Ovary (tissue), 7 donors: ENCODE measurements at regions not wholly inside any gene's neighbourhood (a gene's known extent, or its start where the extent isn't known, plus 50 kb on each side); places are given as distances from the start of the nearest gene placed in this dataset.

Experiments used
- DNase-seq, 5 donors: peaks; one replicate each; pipeline ENCODE4 v3.0.0-alpha.2; 2019 to 2020
- H3K27ac ChIP-seq, 2 donors: fragments of 200-600 bp; one replicate each; pipeline versions ENCODE4 v1.5.1 to v1.8.0; 2019 to 2022
- H3K27me3 ChIP-seq: fragments of 200-600 bp; one replicate; pipeline ENCODE4 v1.8.0; 2022
- H3K36me3 ChIP-seq: fragments of 200-600 bp; sonication (generic); one replicate; pipeline ENCODE4 v1.5.1; 2019
- H3K4me1 ChIP-seq: one replicate; pipeline ENCODE4 v1.8.1; 2013; ENCODE audit warnings: mild to moderate bottlenecking, moderate library complexity; ENCODE audit not compliant: insufficient read depth
- H3K4me3 ChIP-seq: fragments of 200-600 bp; sonication (generic); one replicate; pipeline ENCODE4 v1.5.1; 2017
- H3K9me3 ChIP-seq, 2 donors: fragments of 200-600 bp in 1 of 2; sonication (generic) in 1 of 2; one replicate each; pipeline versions ENCODE4 v1.5.1 to v1.8.1; 2013 to 2019; ENCODE audit warnings: mild to moderate bottlenecking in 1 of 2, moderate library complexity in 1 of 2
- CTCF ChIP-seq, 3 donors: fragments of 450-650 bp in 2 of 3; fragments of 200-600 bp in 1 of 3; IDR thresholded peaks; one replicate each; pipeline versions ENCODE4 v1.5.1 to v1.8.0; 2016 to 2022; ENCODE audit warnings: antibody characterized with exemption in 3 of 3, mild to moderate bottlenecking in 1 of 3
- EP300 ChIP-seq: sonication (generic); formaldehyde crosslinking; IDR thresholded peaks from one replicate; pipeline ENCODE4 v1.6.1; 2017; ENCODE audit warnings: antibody characterized with exemption
- POLR2A ChIP-seq: fragments of 450-650 bp; IDR thresholded peaks from one replicate; pipeline ENCODE4 v1.6.1; 2017; ENCODE audit warnings: antibody characterized with exemption, mild to moderate bottlenecking, moderate library complexity
- WGBS, 3 donors: extraction: QIAGEN DNeasy Blood & Tissue Kit in 1 of 3; methylation state at CpG; one replicate each; pipeline versions ENCODE4 v1.1.5 to v1.1.7; 2013 to 2017; 5-methylcytosine and 5-hydroxymethylcytosine counted together
- intact Hi-C, 4 donors: fragments of 100-400 bp; cut with DNase I; formaldehyde crosslinking; loops; one replicate each; pipeline versions ENCODE4 v1.11.0 to v1.15.1; 2022 to 2023
- donor health status: DM: no; HTN: no; CAD: no; lungs with moderate emphysema.
- donor health status: DM: no; HTN: no; CAD: no.
- donor health status: Bipolar disorder and iron deficiency.
- donor health status: DM: no; HTN: no; CAD: no.
- donor health status: DM: yes; HTN: yes; CAD: no.

- H3K36me3 ChIP-seq, result no peaks in the 10 kb centered on the region
- H3K9me3 ChIP-seq, result no peaks in the 10 kb centered on the region
- H3K27me3 ChIP-seq, result no peaks in the 10 kb centered on the region
- DNase-seq, result no peak
- no peaks in the 10 kb centered on the region for H3K4me1 ChIP-seq
- intact Hi-C loops, result no loop called here
- no peak overlapping the region for H3K4me3 ChIP-seq
- no peak for TF ChIP-seq POLR2A
- TF ChIP-seq CTCF (IDR thresholded peaks at IDR 0.05), result no peak
- TF ChIP-seq EP300, result no peak
- no peak overlapping the region for H3K27ac ChIP-seq
Observed at GRCh38 chr6:163739408-163739725, 324.8 kb downstream of the QKI start.

- intact Hi-C loops, result no loop called here
- Histone ChIP-seq H3K4me3 (no peak overlapping the region), H3K9me3 (no peaks in the 10 kb centered on the region), H3K36me3 (no peaks in the 10 kb centered on the region), H3K27ac (no peak overlapping the region), H3K27me3 (no peaks in the 10 kb centered on the region), H3K4me1 (no peaks in the 10 kb centered on the region)
- DNase-seq, result no peak
- WGBS, 3 donors, result 80 to 91% (median 85%) methylated on average over 3 of the region's 3 CpGs
- TF ChIP-seq EP300 (no peak), POLR2A (no peak), CTCF (IDR thresholded peaks at IDR 0.05) (no peak)
Observed at GRCh38 chr6:163738725-163739407, 324.3 kb downstream of the QKI start.

GRCh38 chr6:163738304-163738703 is 323.8 kb downstream of the QKI start:
- no peak for DNase-seq
- Histone ChIP-seq H3K4me3 (no peak overlapping the region), H3K27ac (no peak overlapping the region), H3K4me1 (no peaks in the 10 kb centered on the region), H3K27me3 (no peaks in the 10 kb centered on the region), H3K9me3 (no peaks in the 10 kb centered on the region), H3K36me3 (no peaks in the 10 kb centered on the region)
- 84 to 94% (median 92%) methylated on average over 3 of the region's 3 CpGs for WGBS, 3 donors
- TF ChIP-seq CTCF (IDR thresholded peaks at IDR 0.05) (no peak), POLR2A (no peak), EP300 (no peak)
- intact Hi-C loops, result no loop called here

- Histone ChIP-seq H3K36me3 (no peaks in the 10 kb centered on the region), H3K9me3 (no peaks in the 10 kb centered on the region), H3K27ac (no peak overlapping the region), H3K4me3 (no peak overlapping the region), H3K4me1 (no peaks in the 10 kb centered on the region), H3K27me3 (no peaks in the 10 kb centered on the region)
- no peak for DNase-seq
- TF ChIP-seq CTCF (IDR thresholded peaks at IDR 0.05), result no peak
- no peak for TF ChIP-seq POLR2A
- no peak for TF ChIP-seq EP300
- WGBS, 3 donors, result 93 to 94% (median 93%) methylated on average over 5 of the region's 5 CpGs
- intact Hi-C loops, result no loop called here
Observed at GRCh38 chr6:163735076-163735475, 320.6 kb downstream of the QKI start.
